GM12872 (cell line): ENCODE measurements at regions not wholly inside any gene's neighbourhood (a gene's known extent, or its start where the extent isn't known, plus 50 kb on each side); places are given as distances from the start of the nearest gene placed in this dataset.

Experiments
- CTCF ChIP-seq: IDR thresholded peaks from 3 replicates; pipeline ENCODE4 v1.5.1; 2011; ENCODE audit warnings: low read depth, mild to moderate bottlenecking, low read length, moderate library complexity; ENCODE audit not compliant: insufficient read depth

- no peak for TF ChIP-seq CTCF
These were observed 202.4 kb upstream of the ANK2 start for GRCh38 chr4:112847045-112847444.

- no peak for TF ChIP-seq CTCF
These were observed 201.7 kb upstream of the ANK2 start for GRCh38 chr4:112847781-112848180.

GRCh38 chr4:112848911-112849310 lies 200.5 kb upstream of the ANK2 start:
- TF ChIP-seq CTCF, result no peak

- no peak for TF ChIP-seq CTCF
These were observed 196.9 kb upstream of the ANK2 start for GRCh38 chr4:112852601-112853000.

GRCh38 chr4:112853662-112854256 lies 195.7 kb upstream of the ANK2 start:
- TF ChIP-seq CTCF, result peak; percentile 21; the same call in 1 of the 3 replicates

- no peak for TF ChIP-seq CTCF
These were observed 195.0 kb upstream of the ANK2 start for GRCh38 chr4:112854420-112854819.

GRCh38 chr4:112855058-112855457 lies 194.4 kb upstream of the ANK2 start:
- no peak for TF ChIP-seq CTCF
